ENCODE measurements at regions not wholly inside any gene's neighbourhood (a gene's known extent, or its start where the extent isn't known, plus 50 kb on each side); places are given as distances from the start of the nearest gene placed in this dataset.

- no peak for DNase-seq (ENCODE audit: low read depth)
Observed at GRCh38 chr15:95085056-95085455, 853.7 kb downstream of the MCTP2 start.

- DNase-seq (ENCODE audit: low read depth) = no peak
Observed at GRCh38 chr15:95086531-95087252, 855.3 kb downstream of the MCTP2 start.

- no peak for DNase-seq (ENCODE audit: low read depth)
Observed at GRCh38 chr15:95087253-95087609, 855.9 kb downstream of the MCTP2 start.

GRCh38 chr15:95091444-95091843 lies 860.1 kb downstream of the MCTP2 start:
- DNase-seq (ENCODE audit: low read depth) = no peak

- no peak for DNase-seq (ENCODE audit: low read depth)
Observed at GRCh38 chr15:95095250-95095649, 863.9 kb downstream of the MCTP2 start.

GRCh38 chr15:95096651-95097050 lies 865.3 kb downstream of the MCTP2 start:
- DNase-seq (ENCODE audit: low read depth) = no peak

- no peak for DNase-seq (ENCODE audit: low read depth)
Observed at GRCh38 chr15:95097361-95097760, 866.0 kb downstream of the MCTP2 start.

- DNase-seq (ENCODE audit: low read depth) = no peak
Observed at GRCh38 chr15:95105229-95105628, 873.9 kb downstream of the MCTP2 start.

- DNase-seq (ENCODE audit: low read depth) = no peak
Observed at GRCh38 chr15:95106801-95107200, 875.4 kb downstream of the MCTP2 start.

GRCh38 chr15:95108673-95109072 lies 877.3 kb downstream of the MCTP2 start:
- no peak for DNase-seq (ENCODE audit: low read depth)

- no peak for DNase-seq (ENCODE audit: low read depth)
Observed at GRCh38 chr15:95111969-95112368, 880.6 kb downstream of the MCTP2 start.

GRCh38 chr15:95113041-95113440 lies 881.7 kb downstream of the MCTP2 start:
- DNase-seq (ENCODE audit: low read depth) = no peak

GRCh38 chr15:95119041-95119610 lies 887.8 kb downstream of the MCTP2 start:
- DNase-seq (ENCODE audit: low read depth) = no peak

GRCh38 chr15:95120595-95120994 lies 889.2 kb downstream of the MCTP2 start:
- DNase-seq (ENCODE audit: low read depth) = no peak

GRCh38 chr15:95121191-95121590 lies 889.8 kb downstream of the MCTP2 start:
- DNase-seq (ENCODE audit: low read depth) = no peak

- no peak for DNase-seq (ENCODE audit: low read depth)
Observed at GRCh38 chr15:95125803-95126202, 894.4 kb downstream of the MCTP2 start.

- DNase-seq (ENCODE audit: low read depth) = no peak
Observed at GRCh38 chr15:95127356-95127755, 896.0 kb downstream of the MCTP2 start.

GRCh38 chr15:95129574-95129973 lies 898.2 kb downstream of the MCTP2 start:
- DNase-seq (ENCODE audit: low read depth) = no peak

GRCh38 chr15:95131131-95131556 lies 899.8 kb downstream of the MCTP2 start:
- DNase-seq (ENCODE audit: low read depth) = no peak

- no peak for DNase-seq (ENCODE audit: low read depth)
Observed at GRCh38 chr15:95132774-95133173, 901.4 kb downstream of the MCTP2 start.

GRCh38 chr15:95134431-95135110 lies 903.2 kb downstream of the MCTP2 start:
- no peak for DNase-seq (ENCODE audit: low read depth)

GRCh38 chr15:95138604-95139270 lies 907.4 kb downstream of the MCTP2 start:
- no peak for DNase-seq (ENCODE audit: low read depth)

- DNase-seq (ENCODE audit: low read depth) = no peak
Observed at GRCh38 chr15:95141486-95141885, 910.1 kb downstream of the MCTP2 start.
